ENCODE measurements at regions not wholly inside any gene's neighbourhood (a gene's known extent, or its start where the extent isn't known, plus 50 kb on each side); places are given as distances from the start of the nearest gene placed in this dataset.
"Not testable (repeated sequence)": the region's sequence is repeated elsewhere in the genome, so short reads cannot be mapped to it uniquely, and the experiment has no call there.

DNA sequence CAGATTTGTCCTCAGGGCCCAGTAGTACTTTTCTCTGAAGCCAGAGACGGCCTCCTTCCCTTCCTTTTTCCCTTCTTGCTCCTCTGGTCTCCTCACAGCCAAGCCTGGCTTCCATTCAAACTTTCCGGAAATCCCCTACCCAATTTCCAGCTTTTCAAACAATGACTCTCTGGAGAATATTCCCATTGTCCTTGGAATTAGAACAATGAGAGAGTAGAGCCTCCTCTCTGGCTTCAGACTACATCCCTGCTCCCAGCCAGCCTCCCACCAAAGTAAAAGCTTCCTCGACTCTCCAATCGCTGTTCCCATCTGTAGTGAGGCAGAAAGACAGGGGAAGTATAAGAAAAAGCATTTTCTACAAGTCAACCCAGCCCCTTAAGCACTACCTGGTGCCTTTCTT, 77.7 kb upstream of the SOX13 start:
- intact Hi-C loops (cut with DNase I): loop anchor here (5.0 kb wide), 2 partner anchors 123 to 132 kb away; no protein-coding TSS in a partner anchor
- DNase-seq: no peak

DNA sequence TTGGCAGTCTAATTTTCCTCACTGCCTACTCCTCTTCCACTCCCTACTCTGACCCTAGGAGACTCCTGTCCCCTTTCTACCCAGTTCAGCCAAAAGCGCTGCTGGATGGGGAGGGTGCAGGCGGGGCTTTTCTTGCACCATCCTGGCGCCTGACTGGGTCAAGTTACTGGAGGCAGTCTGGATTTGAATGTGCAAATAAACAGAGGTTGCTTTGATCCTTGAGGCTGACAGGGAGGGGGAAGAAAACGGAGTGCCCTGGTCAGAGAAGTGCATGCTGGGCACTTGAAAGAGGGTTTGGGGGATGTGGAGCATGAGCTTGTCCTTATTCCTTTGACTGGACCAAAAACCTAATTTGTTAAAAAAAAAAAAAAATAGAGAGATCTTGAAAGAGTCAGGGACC, 76.8 kb upstream of the SOX13 start:
- intact Hi-C loops (cut with DNase I): loop anchor here (2.0 to 5.0 kb wide), 4 partner anchors 69 to 131 kb away; partner anchors contain the start of gene SOX13
- peak in 9 of 10 donors; percentile 15 to 88 (median 37) for DNase-seq

DNA sequence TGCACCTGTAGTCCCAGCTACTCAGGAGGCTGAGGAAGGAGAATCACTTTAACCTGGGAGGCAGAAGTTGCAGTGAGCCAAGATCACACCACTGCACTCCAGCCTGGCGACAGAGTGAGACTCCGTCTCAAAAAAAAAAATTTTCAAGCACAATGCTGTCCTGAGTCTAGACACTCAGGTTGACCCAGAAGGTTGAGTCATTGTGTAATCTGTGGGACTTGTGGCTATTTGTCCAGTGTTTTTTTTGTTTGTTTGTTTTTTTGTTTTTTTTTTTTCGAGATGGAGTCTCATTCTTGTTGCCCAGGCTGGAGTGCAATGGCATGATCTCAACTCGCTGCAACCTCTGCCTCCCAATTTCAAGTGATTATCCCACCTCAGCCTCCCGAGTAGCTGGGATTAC, 74.3 kb upstream of the SOX13 start:
- not testable (repeated sequence) for DNase-seq
- intact Hi-C loops (cut with DNase I): loop anchor here (5.0 kb wide), 2 partner anchors 126 to 129 kb away; no protein-coding TSS in a partner anchor

DNA sequence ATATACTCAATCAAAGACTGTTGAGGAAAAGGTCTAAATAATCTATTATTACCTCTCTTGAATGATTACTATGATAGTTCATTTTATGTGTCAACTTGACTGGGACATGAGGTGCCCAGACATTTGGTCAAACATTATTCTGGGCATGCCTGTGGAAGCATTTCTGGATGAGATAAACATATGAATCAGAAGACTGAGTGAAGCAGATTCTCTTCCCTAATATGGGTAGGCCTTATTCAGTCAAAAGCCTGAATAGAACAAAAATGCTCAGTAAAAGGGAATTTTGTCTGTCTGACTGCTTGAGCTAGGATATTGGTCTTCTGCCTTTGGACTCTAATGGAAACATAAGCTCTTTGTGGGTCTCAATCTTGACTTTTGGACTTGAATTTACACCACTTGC, 73.3 kb upstream of the SOX13 start:
- no peak for DNase-seq
- intact Hi-C loops (cut with DNase I): loop anchor here (5.0 kb wide), 2 partner anchors 127 to 128 kb away; no protein-coding TSS in a partner anchor

DNA sequence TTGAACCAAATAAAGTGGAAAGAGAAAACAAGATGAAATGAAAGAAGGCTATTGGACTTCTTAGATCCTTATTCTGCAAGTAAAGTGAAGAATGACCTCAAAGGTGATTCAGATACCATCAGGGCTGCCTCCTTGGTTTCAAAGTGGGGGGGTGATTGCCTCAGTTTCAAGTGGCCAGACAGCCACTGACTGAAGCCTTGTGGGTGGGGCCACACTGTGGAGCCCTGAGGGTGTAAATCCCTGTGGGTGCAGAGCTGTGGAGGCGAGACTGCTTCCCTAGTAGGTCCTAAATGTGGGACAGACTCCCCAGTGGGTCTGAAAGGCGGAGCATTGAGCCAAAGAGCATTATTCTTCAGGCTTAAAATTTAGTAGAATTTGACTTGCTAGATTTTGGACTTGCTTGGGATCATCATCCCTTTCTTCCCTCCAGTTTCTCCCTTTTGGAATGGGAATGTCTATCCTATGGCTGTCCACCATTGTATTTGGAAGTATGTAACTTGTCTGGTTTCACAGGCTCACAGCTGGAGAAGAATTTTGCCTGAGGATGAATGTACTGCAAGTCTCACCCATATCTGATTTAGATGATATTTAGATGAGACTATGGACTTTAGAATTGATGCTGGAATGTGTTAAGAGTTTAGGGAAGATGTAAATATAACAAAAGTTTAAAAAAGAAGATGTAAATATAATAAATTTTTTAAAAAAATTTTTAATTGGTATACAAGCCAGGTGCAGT, 71.6 kb upstream of the SOX13 start:
- intact Hi-C loops (cut with DNase I): no loop called here
- no peak for DNase-seq

DNA sequence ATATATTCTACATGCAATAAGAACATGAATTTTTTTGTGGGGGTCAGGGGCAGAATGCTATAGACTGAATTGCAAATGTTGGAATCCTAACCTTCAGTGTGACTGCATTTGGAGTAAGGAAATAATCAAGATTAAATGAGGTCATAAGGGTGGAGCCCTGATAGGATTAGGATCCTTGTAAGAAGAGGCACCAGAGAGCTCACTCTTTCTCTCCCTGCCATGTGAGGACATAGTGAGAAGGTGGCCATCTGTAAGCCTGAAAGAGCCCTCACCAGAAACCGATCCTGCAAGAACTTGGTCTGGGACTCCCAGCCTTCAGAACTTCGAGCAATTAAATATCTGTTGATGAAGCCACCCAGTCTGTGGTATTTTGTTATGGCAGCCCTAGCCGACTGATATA, 70.3 kb upstream of the SOX13 start:
- intact Hi-C loops (cut with DNase I): no loop called here
- no peak for DNase-seq

DNA sequence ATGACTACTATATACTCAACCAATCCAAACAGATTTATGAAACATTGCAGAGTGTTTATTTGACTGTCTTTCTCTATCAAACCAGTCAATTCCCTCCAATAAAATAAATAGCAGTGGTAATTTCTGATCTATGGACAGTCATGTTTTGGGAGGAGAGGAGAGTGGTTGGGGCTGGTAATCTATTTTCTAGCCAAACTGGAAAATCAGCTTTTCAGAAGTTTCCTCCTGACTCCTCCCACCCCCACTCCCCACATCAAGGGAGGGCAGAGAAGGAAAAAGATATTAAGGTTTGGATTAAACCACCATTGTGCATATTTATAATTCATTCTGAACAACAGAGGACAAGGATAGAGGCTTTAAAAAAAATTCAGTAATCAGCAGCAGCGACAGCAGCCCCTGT, 69.4 kb upstream of the SOX13 start:
- DNase-seq: no peak
- intact Hi-C loops (cut with DNase I): no loop called here

DNA sequence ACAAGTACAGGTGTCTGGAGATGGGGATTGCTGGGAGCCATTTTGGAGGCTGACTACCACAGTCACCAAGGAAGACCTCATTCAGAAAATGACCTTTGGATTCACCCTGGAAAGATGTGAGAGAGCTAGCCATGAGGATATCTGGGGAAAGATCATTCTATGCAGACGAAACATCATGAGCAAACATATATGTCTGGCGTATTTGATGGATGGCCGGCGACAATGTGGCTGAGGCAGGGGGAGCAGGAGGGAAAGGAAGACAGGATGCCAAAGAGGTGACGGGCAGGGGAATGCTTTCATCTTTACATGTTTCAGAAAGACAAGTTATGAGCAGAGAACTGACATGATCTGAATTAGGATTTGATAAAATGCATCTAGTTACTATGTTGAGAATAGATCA, 61.5 kb upstream of the SOX13 start:
- intact Hi-C loops (cut with DNase I): no loop called here
- DNase-seq: no peak

DNA sequence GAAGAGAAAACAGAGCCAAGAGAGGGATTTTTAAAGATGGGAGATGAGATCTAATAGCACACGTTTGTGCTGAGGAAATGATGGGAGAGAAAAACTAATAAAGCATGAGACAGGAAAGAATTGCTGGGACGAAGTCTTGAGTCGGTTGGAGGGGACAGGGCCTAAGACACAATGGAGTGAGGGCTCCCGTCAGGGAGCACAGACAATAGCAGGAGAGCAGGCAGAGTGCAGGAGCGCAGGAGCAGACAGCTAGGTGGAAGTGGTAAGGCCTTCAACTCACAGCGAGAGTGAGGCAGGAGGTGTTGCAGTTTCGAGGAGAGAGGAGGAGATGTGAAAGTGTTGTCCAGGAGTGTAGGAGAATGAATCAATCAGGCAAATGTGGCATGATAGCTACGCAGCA, 59.9 kb upstream of the SOX13 start:
- intact Hi-C loops (cut with DNase I): no loop called here

DNA sequence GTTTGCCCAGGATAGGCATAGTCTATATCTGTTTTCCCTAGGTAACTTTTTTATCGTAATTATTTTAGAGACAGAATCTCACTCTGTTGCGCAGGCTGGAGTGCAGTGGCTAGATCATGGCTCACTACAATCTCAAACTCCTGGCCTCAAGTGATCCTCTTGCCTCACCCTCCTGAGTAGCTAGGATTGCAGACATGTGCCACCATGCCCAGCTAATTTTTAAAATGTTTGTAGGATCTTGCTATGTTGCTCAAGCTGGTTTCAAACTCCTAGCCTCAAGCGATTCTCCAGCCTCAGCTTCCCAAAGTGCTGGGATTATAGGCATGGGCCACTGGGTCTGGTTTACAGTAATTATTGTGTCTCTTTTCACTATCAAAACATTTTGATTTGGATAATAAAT, 58.6 kb upstream of the SOX13 start:
- intact Hi-C loops (cut with DNase I): no loop called here
- DNase-seq: no peak

More for the DNA sequence above, 59.9 kb upstream of the SOX13 start:
- no peak for DNase-seq

DNA sequence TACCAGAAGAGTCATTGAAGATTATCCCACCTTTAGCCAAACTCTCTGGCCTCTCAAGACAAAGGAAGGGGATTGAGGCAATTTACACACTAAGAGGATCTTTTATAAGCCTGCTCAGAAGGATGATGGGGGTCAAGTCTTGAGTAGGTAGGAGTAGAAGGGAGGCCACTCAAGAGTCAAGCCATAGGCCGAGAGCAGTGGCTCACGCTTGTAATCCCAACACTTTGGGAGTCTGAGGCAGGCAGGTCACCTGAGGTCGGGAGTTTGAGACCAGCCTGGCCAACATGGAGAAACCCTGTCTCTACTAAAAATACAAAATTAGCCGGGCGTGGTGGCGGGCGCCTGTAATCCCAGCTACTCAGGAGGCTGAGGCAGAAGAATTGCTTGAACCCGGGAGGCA, 58.0 kb upstream of the SOX13 start:
- intact Hi-C loops (cut with DNase I): not testable (repeated sequence)

DNA sequence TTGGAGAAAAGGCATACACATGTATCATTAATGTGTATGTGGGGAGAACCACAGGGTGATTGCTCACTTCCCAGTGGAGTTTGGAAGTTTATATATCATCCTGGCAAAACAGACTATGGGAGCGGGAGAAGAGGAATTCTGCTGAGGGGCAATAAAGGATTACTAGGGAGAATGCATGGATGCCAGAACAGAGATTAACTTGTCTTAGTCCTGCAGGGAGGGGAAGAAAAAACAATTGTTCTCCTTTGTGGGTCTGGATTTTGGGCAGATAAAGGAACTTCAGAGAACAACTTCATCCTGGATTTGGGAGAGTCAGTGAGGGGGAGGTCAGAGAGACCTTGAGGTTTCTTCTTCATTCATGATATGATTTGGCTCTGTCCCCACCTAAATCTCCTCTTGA, 55.9 kb upstream of the SOX13 start:
- no peak for DNase-seq
- intact Hi-C loops (cut with DNase I): no loop called here

More for the DNA sequence above, 58.0 kb upstream of the SOX13 start:
- DNase-seq: not testable (repeated sequence)

DNA sequence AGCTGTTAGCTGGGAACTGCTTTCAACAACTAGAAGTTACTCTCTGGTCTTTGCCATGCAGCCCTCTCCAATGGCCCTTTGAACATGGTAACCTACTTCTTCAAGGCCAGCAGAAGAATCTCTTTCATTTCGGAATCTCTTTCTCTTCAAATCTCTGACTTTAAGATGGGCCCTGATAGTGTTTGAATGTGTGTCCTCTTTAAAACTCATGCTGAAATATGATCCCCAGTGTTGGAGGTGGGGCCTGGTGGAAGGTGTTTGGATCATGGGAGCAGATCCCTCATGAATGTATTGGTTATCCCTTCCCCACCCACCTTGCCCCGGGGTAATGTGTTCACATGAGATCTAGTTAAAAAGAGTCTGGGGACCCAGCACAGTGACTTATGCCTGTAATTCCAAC, 54.5 kb upstream of the SOX13 start:
- no peak for DNase-seq
- intact Hi-C loops (cut with DNase I): no loop called here

Data from posterior cingulate gyrus (tissue), 11 donors.